Osteocyte (in vitro differentiated cells): ENCODE measurements at regions not wholly inside any gene's neighbourhood (a gene's known extent, or its start where the extent isn't known, plus 50 kb on each side); places are given as distances from the start of the nearest gene placed in this dataset.

ENCODE experiments used
- DNase-seq: peaks from one replicate; pipeline ENCODE4 v3.0.0; 2021; ENCODE audit warnings: mixed read lengths; ENCODE audit not compliant: unreplicated experiment; ENCODE audit errors: extremely low spot score
- H3K27ac Mint-ChIP-seq: one replicate; pipeline ENCODE4 v1.8.0; 2021; ENCODE audit warnings: mild to moderate bottlenecking, mixed read lengths; ENCODE audit not compliant: unreplicated experiment
- H3K27me3 Mint-ChIP-seq: one replicate; pipeline ENCODE4 v1.8.0; 2021; ENCODE audit warnings: mixed read lengths; ENCODE audit not compliant: unreplicated experiment
- H3K36me3 Mint-ChIP-seq: one replicate; pipeline ENCODE4 v1.8.0; 2021; ENCODE audit warnings: mixed read lengths; ENCODE audit not compliant: unreplicated experiment
- H3K4me1 Mint-ChIP-seq: one replicate; pipeline ENCODE4 v1.8.0; 2021; ENCODE audit warnings: mixed read lengths; ENCODE audit not compliant: unreplicated experiment
- H3K4me3 Mint-ChIP-seq: one replicate; pipeline ENCODE4 v1.8.0; 2021; ENCODE audit warnings: mild to moderate bottlenecking, moderate library complexity, mixed read lengths; ENCODE audit not compliant: unreplicated experiment
- H3K9me3 Mint-ChIP-seq: one replicate; pipeline ENCODE4 v1.8.0; 2021; ENCODE audit warnings: mixed read lengths; ENCODE audit not compliant: unreplicated experiment
- TF ChIP-seq, protein P1 (sequence below): fragments of 200-600 bp; sonication (generic); IDR thresholded peaks from 2 replicates; pipeline ENCODE4 v1.5.0; 2021; ENCODE audit warnings: antibody characterized with exemption, mild to moderate bottlenecking, moderate library complexity

GRCh38 chr2:221708902-221709301, 136.8 kb upstream of the EPHA4 start:
- Mint-ChIP-seq H3K27me3 (no peaks in the 10 kb centered on the region), H3K4me1 (no peaks in the 10 kb centered on the region), H3K4me3 (no peak overlapping the region), H3K9me3 (no peaks in the 10 kb centered on the region), H3K27ac (no peak overlapping the region), H3K36me3 (no peaks in the 10 kb centered on the region)
- TF ChIP-seq, protein P1, sequence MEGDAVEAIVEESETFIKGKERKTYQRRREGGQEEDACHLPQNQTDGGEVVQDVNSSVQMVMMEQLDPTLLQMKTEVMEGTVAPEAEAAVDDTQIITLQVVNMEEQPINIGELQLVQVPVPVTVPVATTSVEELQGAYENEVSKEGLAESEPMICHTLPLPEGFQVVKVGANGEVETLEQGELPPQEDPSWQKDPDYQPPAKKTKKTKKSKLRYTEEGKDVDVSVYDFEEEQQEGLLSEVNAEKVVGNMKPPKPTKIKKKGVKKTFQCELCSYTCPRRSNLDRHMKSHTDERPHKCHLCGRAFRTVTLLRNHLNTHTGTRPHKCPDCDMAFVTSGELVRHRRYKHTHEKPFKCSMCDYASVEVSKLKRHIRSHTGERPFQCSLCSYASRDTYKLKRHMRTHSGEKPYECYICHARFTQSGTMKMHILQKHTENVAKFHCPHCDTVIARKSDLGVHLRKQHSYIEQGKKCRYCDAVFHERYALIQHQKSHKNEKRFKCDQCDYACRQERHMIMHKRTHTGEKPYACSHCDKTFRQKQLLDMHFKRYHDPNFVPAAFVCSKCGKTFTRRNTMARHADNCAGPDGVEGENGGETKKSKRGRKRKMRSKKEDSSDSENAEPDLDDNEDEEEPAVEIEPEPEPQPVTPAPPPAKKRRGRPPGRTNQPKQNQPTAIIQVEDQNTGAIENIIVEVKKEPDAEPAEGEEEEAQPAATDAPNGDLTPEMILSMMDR, result no peak
- no peak for DNase-seq

- no peaks in the 10 kb centered on the region for H3K36me3 Mint-ChIP-seq
- H3K9me3 Mint-ChIP-seq, result no peaks in the 10 kb centered on the region
- H3K4me3 Mint-ChIP-seq, result no peak overlapping the region
- no peaks in the 10 kb centered on the region for H3K27me3 Mint-ChIP-seq
- DNase-seq, result no peak
- H3K4me1 Mint-ChIP-seq, result no peaks in the 10 kb centered on the region
- TF ChIP-seq, protein P1, result no peak
- H3K27ac Mint-ChIP-seq, result no peak overlapping the region
Measured at GRCh38 chr2:221705185-221705877, 133.2 kb upstream of the EPHA4 start.

- Mint-ChIP-seq H3K36me3 (no peaks in the 10 kb centered on the region), H3K4me3 (no peak overlapping the region), H3K4me1 (no peaks in the 10 kb centered on the region), H3K27ac (no peak overlapping the region), H3K9me3 (peaks cover 3% of the 10 kb centered on the region), H3K27me3 (no peaks in the 10 kb centered on the region)
- no peak for DNase-seq
- TF ChIP-seq, protein P1, result no peak
Measured at GRCh38 chr2:221704442-221704841, 132.3 kb upstream of the EPHA4 start.

GRCh38 chr2:221693365-221693764, 121.3 kb upstream of the EPHA4 start:
- Mint-ChIP-seq H3K27me3 (no peaks in the 10 kb centered on the region), H3K4me1 (no peaks in the 10 kb centered on the region), H3K36me3 (no peaks in the 10 kb centered on the region), H3K9me3 (no peaks in the 10 kb centered on the region), H3K27ac (no peak overlapping the region), H3K4me3 (no peak overlapping the region)
- no peak for DNase-seq
- TF ChIP-seq, protein P1, result no peak

DNA sequence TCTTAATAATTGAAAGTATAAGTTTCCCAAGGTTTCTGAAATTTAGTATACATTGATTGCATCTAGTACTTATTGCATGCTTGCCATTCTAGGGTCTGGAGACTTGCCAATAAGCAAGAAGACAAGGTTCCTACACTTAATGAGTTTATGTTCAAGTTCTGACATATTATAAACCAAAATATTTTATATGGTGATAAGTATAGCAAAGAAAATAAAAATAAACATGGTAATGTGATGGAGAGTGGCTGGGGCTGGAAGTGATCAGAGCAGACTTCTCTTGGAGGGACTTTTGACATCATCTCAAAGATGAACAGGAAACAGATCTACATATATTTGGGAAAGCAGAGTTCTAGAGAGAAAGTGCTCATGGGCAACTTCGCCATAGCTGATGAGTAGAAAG, 119.5 kb upstream of the EPHA4 start:
- TF ChIP-seq, protein P1, result no peak
- Mint-ChIP-seq H3K36me3 (no peaks in the 10 kb centered on the region), H3K27me3 (no peaks in the 10 kb centered on the region), H3K9me3 (no peaks in the 10 kb centered on the region), H3K4me1 (no peaks in the 10 kb centered on the region), H3K27ac (no peak overlapping the region), H3K4me3 (no peak overlapping the region)
- no peak for DNase-seq
